Nephron (organoid): ENCODE measurements at regions not wholly inside any gene's neighbourhood (a gene's known extent, or its start where the extent isn't known, plus 50 kb on each side); places are given as distances from the start of the nearest gene placed in this dataset.

ENCODE experiments used
- H3K27ac Mint-ChIP-seq, 3 experiments: 2 replicates each; pipeline ENCODE4 v1.8.0; 2020; ENCODE audit warnings: mixed read lengths in 3 of 3, mild to moderate bottlenecking in 2 of 3, moderate library complexity in 1 of 3
- H3K27me3 Mint-ChIP-seq: 2 replicates; pipeline ENCODE4 v1.8.0; 2021; ENCODE audit warnings: low read depth, mild to moderate bottlenecking, moderate library complexity, mixed read lengths
- H3K36me3 Mint-ChIP-seq: 2 replicates; pipeline ENCODE4 v1.8.0; 2020; ENCODE audit warnings: low read depth, mixed read lengths
- H3K4me1 Mint-ChIP-seq: 2 replicates; pipeline ENCODE4 v1.8.0; 2020; ENCODE audit warnings: mixed read lengths
- H3K4me3 Mint-ChIP-seq, 3 experiments: 2 replicates each; pipeline ENCODE4 v1.8.0; 2020; ENCODE audit warnings: mild to moderate bottlenecking in 3 of 3, mixed read lengths in 3 of 3, moderate library complexity in 2 of 3
- H3K9me3 Mint-ChIP-seq: 2 replicates; pipeline ENCODE4 v1.8.0; 2020; ENCODE audit warnings: mixed read lengths
- TF ChIP-seq, protein P1 (sequence below), 3 experiments: fragments of 200-600 bp; sonication (generic); IDR thresholded peaks; one replicate each; pipeline ENCODE4 v1.5.0; 2021; ENCODE audit warnings: antibody characterized with exemption in 3 of 3; ENCODE audit not compliant: unreplicated experiment in 3 of 3

DNA sequence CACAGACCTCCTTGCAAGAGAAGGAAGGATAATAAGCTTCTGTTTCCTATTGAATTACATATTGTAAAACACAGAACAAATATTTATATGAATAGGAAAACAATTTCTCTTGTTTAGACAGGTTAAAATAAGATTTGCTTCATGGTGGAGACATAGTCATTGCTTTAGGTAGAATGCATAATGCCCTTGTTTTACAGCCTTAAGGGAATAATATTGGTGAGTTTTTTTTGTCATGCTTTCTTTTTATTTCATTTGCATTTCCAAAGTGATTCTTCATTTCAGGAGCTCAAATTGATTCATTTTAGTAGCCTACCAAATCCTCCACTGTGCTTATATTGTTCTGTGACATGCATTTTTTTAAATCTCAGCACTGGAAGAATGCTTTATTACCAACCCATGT is 690.7 kb downstream of the OLFM4 start:
- H3K27me3 Mint-ChIP-seq: no peaks in the 10 kb centered on the region

GRCh38 chr13:53732664-53733063 is 704.1 kb downstream of the OLFM4 start:
- no peak overlapping the region for H3K27ac Mint-ChIP-seq
- no peaks in the 10 kb centered on the region for H3K9me3 Mint-ChIP-seq
- H3K4me3 Mint-ChIP-seq: no peak overlapping the region
- no peaks in the 10 kb centered on the region for H3K27me3 Mint-ChIP-seq
- TF ChIP-seq, protein P1, sequence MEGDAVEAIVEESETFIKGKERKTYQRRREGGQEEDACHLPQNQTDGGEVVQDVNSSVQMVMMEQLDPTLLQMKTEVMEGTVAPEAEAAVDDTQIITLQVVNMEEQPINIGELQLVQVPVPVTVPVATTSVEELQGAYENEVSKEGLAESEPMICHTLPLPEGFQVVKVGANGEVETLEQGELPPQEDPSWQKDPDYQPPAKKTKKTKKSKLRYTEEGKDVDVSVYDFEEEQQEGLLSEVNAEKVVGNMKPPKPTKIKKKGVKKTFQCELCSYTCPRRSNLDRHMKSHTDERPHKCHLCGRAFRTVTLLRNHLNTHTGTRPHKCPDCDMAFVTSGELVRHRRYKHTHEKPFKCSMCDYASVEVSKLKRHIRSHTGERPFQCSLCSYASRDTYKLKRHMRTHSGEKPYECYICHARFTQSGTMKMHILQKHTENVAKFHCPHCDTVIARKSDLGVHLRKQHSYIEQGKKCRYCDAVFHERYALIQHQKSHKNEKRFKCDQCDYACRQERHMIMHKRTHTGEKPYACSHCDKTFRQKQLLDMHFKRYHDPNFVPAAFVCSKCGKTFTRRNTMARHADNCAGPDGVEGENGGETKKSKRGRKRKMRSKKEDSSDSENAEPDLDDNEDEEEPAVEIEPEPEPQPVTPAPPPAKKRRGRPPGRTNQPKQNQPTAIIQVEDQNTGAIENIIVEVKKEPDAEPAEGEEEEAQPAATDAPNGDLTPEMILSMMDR (IDR thresholded peaks at IDR 0.05; ENCODE audit: unreplicated experiment in 3 of 3): no peak
- H3K4me1 Mint-ChIP-seq: no peaks in the 10 kb centered on the region
- H3K36me3 Mint-ChIP-seq: no peaks in the 10 kb centered on the region

More for the DNA sequence above, 690.7 kb downstream of the OLFM4 start:
- Mint-ChIP-seq H3K4me3 (no peak overlapping the region), H3K4me1 (no peaks in the 10 kb centered on the region), H3K9me3 (peaks cover 12% of the 10 kb centered on the region), H3K27ac (no peak overlapping the region), H3K36me3 (peaks cover 4% of the 10 kb centered on the region)
- TF ChIP-seq, protein P1 (IDR thresholded peaks at IDR 0.05; ENCODE audit: unreplicated experiment in 3 of 3): no peak

- H3K36me3 Mint-ChIP-seq: no peaks in the 10 kb centered on the region
- H3K9me3 Mint-ChIP-seq: no peaks in the 10 kb centered on the region
- H3K27ac Mint-ChIP-seq: no peak overlapping the region
- no peaks in the 10 kb centered on the region for H3K4me1 Mint-ChIP-seq
- no peaks in the 10 kb centered on the region for H3K27me3 Mint-ChIP-seq
- H3K4me3 Mint-ChIP-seq: no peak overlapping the region
- TF ChIP-seq, protein P1 (IDR thresholded peaks at IDR 0.05; ENCODE audit: unreplicated experiment in 3 of 3): no peak
Measured at GRCh38 chr13:53743906-53744305, 715.3 kb downstream of the OLFM4 start.

DNA sequence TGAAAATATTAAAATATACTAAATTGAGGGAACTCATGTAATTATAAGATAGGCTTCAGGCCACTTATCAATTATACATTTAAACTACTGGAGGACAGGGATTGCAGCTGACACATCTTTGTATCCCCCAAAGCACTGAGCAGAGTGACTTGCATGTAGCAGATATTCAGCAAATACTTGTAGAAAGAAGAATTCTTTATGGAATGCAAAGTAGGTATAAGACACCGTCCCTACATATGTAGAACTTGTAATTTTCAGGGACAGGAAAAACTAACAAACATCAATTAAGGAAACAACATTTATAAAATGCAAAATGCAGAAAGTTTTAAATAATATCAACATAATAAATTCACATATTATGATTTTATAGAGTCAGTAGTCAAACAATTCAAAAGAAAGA is 719.2 kb downstream of the OLFM4 start:
- no peak overlapping the region for H3K27ac Mint-ChIP-seq
- no peaks in the 10 kb centered on the region for H3K4me1 Mint-ChIP-seq
- H3K27me3 Mint-ChIP-seq: no peaks in the 10 kb centered on the region
- TF ChIP-seq, protein P1 (IDR thresholded peaks at IDR 0.05; ENCODE audit: unreplicated experiment in 3 of 3): no peak
- no peaks in the 10 kb centered on the region for H3K36me3 Mint-ChIP-seq
- no peaks in the 10 kb centered on the region for H3K9me3 Mint-ChIP-seq
- no peak overlapping the region for H3K4me3 Mint-ChIP-seq

GRCh38 chr13:53749306-53749705 is 720.7 kb downstream of the OLFM4 start:
- Mint-ChIP-seq H3K4me1 (no peaks in the 10 kb centered on the region), H3K27me3 (no peaks in the 10 kb centered on the region), H3K27ac (no peak overlapping the region), H3K36me3 (no peaks in the 10 kb centered on the region), H3K9me3 (no peaks in the 10 kb centered on the region), H3K4me3 (no peak overlapping the region)
- TF ChIP-seq, protein P1 (IDR thresholded peaks at IDR 0.05; ENCODE audit: unreplicated experiment in 3 of 3): no peak

- Mint-ChIP-seq H3K36me3 (no peaks in the 10 kb centered on the region), H3K9me3 (no peaks in the 10 kb centered on the region), H3K27ac (no peak overlapping the region), H3K27me3 (no peaks in the 10 kb centered on the region), H3K4me3 (no peak overlapping the region), H3K4me1 (no peaks in the 10 kb centered on the region)
- TF ChIP-seq, protein P1 (IDR thresholded peaks at IDR 0.05; ENCODE audit: unreplicated experiment in 3 of 3): no peak
Measured at GRCh38 chr13:53759016-53759415, 730.4 kb downstream of the OLFM4 start.
